HCT116 (cell line): ENCODE measurements at regions not wholly inside any gene's neighbourhood (a gene's known extent, or its start where the extent isn't known, plus 50 kb on each side); places are given as distances from the start of the nearest gene placed in this dataset.

Experiments
- CEBPB ChIP-seq: IDR thresholded peaks from 2 replicates; pipeline ENCODE4 v1.6.1; 2012; ENCODE audit warnings: low read depth
- CTCF ChIP-seq, 3 experiments: fragments of 200-600 bp in 1 of 3; sonication (generic) in 1 of 3; IDR thresholded peaks in 2 of 3; conservative IDR thresholded peaks in 1 of 3; 2 replicates each; pipeline ENCODE4 v1.5.1; 2012 to 2017; ENCODE audit warnings: low read depth in 2 of 3, low read length in 2 of 3, antibody characterized with exemption in 1 of 3, borderline replicate concordance in 1 of 3, control low read depth in 1 of 3, mild to moderate bottlenecking in 1 of 3, mixed read lengths in 1 of 3, mixed run types in 1 of 3, moderate library complexity in 1 of 3; ENCODE audit not compliant: insufficient read depth in 1 of 3
- EZH2phosphoT487 ChIP-seq: fragments of 200-600 bp; IDR thresholded peaks from 2 replicates; pipeline ENCODE4 v1.6.1; 2018; ENCODE audit warnings: antibody characterized with exemption, borderline replicate concordance
- MAX ChIP-seq: IDR thresholded peaks from 2 replicates; pipeline ENCODE4 v1.6.1; 2012
- POLR2A ChIP-seq: IDR thresholded peaks from 2 replicates; pipeline ENCODE4 v1.7.0; 2011; ENCODE audit warnings: borderline replicate concordance; ENCODE audit not compliant: insufficient read depth, insufficient read length; ENCODE audit errors: extremely low read depth
- POLR2AphosphoS5 ChIP-seq: IDR thresholded peaks from 2 replicates; pipeline ENCODE4 v1.6.1; 2011; ENCODE audit warnings: mild to moderate bottlenecking, low read depth, low read length, moderate library complexity
- REST ChIP-seq: IDR thresholded peaks from 2 replicates; pipeline ENCODE4 v1.6.1; 2012; ENCODE audit warnings: low read depth
- SIN3A ChIP-seq: IDR thresholded peaks from 2 replicates; pipeline ENCODE4 v1.6.1; 2012; ENCODE audit warnings: low read depth
- SRF ChIP-seq: IDR thresholded peaks from 2 replicates; pipeline ENCODE4 v1.6.1; 2012; ENCODE audit warnings: low read depth

GRCh38 chr13:48852911-48853727 is 122.6 kb upstream of the FNDC3A start:
- TF ChIP-seq CEBPB (no peak), CTCF (IDR thresholded peaks at IDR 0.05 in 2 of 3, conservative IDR thresholded peaks at IDR 0.05 in 1 of 3; ENCODE audit: borderline replicate concordance in 1 of 3, insufficient read depth in 1 of 3, low read depth in 2 of 3, low read length in 2 of 3) (no peak), MAX (no peak), POLR2A (no peak), POLR2AphosphoS5 (no peak), SIN3A (no peak), REST (no peak), EZH2phosphoT487 (no peak), SRF (no peak)
